HG03432 (cell line): ENCODE measurements at regions not wholly inside any gene's neighbourhood (a gene's known extent, or its start where the extent isn't known, plus 50 kb on each side); places are given as distances from the start of the nearest gene placed in this dataset.
"Not testable (repeated sequence)": the region's sequence is repeated elsewhere in the genome, so short reads cannot be mapped to it uniquely, and the experiment has no call there.

Source experiments
- ATAC-seq: cut with Tn5 transposase; IDR thresholded peaks from one replicate; pipeline ENCODE4 v1.9.1; 2021; ENCODE audit warnings: mild to moderate bottlenecking, moderate library complexity; ENCODE audit not compliant: unreplicated experiment

DNA sequence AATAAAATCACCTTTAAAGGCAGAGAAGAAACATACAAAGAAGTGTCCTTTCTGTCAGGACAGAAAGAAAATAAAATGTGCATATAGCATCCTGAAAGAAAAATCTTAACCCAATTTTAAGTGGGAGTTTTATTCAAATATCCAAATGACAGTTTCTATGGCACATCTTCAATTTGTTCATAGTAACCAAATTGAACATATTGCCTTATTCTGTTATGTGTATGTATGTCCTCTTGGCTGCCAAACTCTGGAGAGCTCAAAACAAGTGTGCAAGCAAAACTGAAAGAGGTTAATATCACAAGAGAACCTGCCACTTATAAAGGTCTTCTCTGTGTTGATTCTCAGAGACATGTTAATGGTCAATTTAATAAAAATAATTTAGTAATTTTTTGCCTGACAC lies 334.7 kb downstream of the BCKDHB start:
- ATAC-seq, result no peak

- ATAC-seq, result no peak
These were observed 334.1 kb downstream of the BCKDHB start for GRCh38 chr6:80440496-80441115.

DNA sequence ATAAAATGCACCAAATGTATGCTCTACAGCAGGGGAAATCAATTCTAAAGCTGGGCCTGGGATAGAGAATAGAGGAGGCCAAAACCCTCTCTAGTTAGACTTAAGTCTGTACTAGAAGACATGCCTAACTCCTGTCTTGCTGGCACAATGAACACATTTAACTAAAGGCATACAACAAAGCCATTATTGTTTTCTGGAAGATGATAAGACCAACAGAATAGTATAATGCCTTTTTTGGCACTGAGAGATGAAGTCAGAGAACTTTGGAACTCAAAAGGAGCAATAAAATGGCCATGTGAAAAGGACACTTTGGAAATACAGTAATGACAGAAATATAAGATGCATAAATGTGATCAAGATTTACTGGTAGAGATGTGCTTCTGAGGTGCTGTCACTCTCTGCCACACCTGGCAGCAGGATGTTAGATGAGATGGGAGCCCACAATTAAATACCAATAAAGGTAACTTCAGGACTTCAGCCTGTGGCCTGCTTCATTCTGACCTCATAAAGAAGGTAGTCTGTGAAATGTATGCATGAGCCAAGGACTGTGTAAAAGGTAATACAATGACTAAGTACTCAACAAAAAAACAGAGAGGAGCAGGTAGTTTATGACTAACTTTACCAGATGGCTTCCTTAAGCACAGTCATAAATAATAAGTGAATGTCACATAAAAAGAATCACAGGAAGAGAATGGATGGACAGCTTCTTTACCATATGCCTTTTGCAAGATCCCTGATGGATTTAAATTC lies 333.4 kb downstream of the BCKDHB start:
- no peak for ATAC-seq

GRCh38 chr6:80438772-80439171 lies 332.3 kb downstream of the BCKDHB start:
- no peak for ATAC-seq

GRCh38 chr6:80437801-80438200 lies 331.3 kb downstream of the BCKDHB start:
- no peak for ATAC-seq

DNA sequence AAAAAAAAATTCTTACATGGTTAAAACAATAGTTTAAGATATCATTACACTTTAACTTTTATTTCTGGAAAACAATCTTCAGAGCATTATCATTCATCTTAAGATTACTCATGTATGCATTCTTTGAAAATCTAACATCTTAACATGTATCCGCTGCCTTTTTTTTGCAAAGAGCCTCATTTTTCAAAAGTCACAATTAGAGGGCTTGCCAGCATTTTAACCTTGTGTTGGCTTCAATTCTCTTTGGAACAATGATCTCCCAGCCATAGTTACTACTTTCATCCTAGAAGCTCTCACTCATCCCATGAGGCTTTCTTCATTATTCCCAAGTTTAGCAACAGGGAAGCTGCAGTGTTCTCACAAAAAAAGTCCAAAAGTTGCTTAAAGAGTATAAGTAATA lies 330.8 kb downstream of the BCKDHB start:
- no peak for ATAC-seq

GRCh38 chr6:80436663-80437062 lies 330.2 kb downstream of the BCKDHB start:
- no peak for ATAC-seq

DNA sequence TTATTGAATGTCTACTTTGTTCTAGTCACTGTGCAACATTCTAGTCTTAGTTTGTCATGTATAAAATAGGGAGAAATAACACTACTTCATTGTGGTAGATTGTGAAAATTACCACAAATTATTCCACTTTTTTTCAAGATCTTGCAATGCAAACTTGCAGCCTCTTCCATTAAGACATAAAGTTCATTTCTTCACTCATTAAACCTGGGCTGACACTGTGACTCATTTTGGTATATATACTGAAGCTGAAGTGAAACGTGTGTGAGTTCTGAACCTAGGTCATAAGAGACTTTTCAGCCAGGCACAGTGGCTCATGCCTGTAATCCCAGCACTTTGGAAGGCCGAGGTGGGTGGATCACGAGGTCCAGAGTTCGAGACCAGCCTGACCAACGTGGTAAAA lies 329.0 kb downstream of the BCKDHB start:
- ATAC-seq, result no peak

GRCh38 chr6:80434691-80435350 lies 328.4 kb downstream of the BCKDHB start:
- ATAC-seq, result no peak

DNA sequence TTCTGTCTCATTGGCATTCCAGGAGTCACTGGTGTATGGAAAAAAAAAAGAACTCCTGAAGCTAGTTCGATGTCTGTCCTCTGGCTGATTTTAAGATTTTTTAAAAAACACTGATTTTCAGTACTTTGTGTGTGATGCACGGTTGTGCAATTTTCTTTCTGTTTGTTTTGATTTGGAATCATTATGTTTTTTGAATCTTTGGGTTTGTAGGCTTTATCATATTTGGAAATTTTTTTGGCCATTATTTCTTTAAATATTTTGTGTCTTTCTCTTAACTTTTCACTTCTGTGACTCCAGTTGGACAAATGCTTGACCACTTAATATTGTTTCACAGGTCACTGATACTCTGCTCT lies 327.2 kb downstream of the BCKDHB start:
- no peak for ATAC-seq

- no peak for ATAC-seq
These were observed 326.7 kb downstream of the BCKDHB start for GRCh38 chr6:80433010-80433672.

DNA sequence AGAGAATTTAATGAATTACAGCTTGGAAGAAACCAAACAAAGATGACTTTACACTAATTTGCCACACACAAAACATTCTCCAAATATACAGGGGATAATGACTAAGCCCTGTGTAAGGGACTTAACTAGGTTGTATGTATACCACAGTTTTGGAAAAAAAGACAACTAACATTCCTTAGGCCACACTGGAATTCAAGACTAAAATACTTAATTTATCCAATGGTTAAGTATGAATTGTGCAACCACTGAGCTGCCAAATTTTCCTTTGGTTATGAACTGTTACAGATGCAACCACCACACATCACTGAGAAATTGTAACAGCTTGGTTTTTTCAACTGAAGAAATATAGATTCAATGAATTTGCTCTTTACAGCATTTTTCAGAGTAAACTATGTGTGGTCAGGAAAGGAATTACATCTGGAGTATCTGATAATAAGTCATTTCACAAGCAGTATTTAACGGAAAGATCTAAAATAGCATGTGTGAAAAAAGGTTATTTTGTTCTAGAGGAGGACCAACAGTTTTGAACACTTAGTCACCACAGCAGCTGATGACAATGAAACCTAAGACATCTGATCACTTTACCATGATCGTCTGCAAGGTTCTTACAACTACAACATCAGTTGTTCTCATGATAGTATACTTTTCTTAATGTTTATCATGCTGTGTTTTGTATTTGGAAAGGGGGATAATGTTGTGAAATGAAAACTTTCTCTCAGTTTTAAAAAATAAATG lies 318.8 kb downstream of the BCKDHB start:
- no peak for ATAC-seq

DNA sequence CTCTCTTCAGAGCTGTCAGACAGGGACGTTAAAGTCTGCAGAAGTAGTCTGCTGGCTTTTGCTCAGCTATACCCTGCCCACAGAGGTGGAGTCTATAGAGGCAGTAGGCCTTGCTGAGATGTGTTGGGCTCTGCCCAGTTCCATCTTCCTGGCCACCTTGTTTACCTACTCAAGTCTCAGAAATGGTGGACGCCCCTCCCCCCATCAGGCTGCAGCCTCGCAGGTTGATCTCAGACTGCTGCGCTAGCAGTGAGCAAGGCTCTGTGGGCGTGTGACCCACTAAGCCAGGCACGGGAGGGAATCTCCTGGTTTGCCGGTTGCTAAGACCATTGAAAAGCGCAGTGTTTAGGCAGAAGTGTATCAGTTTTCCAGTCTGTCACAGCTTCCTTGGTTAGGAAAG lies 305.0 kb downstream of the BCKDHB start:
- ATAC-seq, result no peak

DNA sequence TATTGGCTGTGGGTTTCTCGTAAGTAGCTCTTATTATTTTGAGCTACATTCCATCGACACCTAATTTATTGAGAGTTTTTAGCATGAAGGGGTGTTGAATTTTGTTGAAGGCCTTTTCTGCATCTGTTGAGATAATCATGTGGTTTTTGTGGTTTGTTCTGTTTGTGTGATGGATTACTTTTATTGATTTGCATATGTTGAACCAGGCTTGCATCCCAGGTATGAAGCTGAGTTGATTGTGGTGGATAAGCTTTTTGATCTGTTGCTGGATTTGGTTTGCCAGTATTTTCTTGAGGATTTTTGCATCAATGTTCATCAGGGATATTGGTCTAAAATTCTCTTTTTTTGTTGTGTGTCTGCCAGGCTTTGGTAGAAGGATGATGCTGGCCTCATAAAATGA lies 301.5 kb downstream of the BCKDHB start:
- ATAC-seq, result not testable (repeated sequence)

DNA sequence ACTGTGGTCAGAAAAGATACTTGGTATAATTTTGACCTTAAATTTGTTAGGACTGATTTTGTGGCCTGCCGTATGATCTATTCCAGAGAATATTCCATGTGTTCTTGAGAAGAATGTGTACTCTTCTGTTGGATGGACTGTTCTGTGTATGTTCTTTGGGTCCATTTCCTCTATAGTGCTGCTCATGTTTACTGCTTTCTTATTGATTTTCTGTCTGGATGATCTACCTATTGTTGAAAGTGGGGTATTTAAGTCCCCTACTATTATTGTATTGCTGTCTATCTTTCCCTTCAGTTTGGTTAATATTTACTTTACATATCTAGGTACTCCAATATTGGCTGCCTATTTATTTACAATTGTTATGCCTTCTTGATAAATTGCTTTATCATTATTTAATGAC lies 298.4 kb downstream of the BCKDHB start:
- no peak for ATAC-seq

DNA sequence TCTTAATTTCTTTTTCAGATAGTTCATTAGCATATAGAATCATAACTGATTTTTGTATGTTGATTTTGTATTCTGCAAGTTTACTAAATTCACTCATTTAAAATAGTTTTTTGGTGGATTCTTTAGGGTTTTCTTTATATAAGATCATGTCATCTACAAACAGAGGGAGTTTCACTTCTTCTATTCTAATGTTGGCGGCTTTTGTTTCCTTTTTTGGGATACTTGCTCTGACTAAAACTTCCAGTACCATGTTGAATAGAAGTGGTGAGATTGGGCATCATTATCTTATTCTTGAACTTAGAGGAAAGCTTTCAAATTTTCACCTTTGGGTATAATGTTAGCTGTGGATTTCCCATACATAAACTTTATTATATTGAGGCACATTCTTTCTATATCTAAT lies 296.9 kb downstream of the BCKDHB start:
- ATAC-seq, result peak; percentile 51

- ATAC-seq, result no peak
These were observed 295.8 kb downstream of the BCKDHB start for GRCh38 chr6:80402266-80402665.
